DOHH2 (cell line): ENCODE measurements at regions not wholly inside any gene's neighbourhood (a gene's known extent, or its start where the extent isn't known, plus 50 kb on each side); places are given as distances from the start of the nearest gene placed in this dataset.

Experiments
- H3F3A ChIP-seq: fragments of 200-600 bp; sonication (generic), shearing (Covaris generic); 2 replicates; pipeline ENCODE4 v1.6.0; 2016; ENCODE audit warnings: antibody characterized with exemption, mild to moderate bottlenecking; ENCODE audit not compliant: control insufficient read depth, insufficient read depth
- H3K27ac ChIP-seq: fragments of 200-600 bp; sonication (generic); 2 replicates; pipeline ENCODE4 v1.5.1; 2014; ENCODE audit warnings: low read depth, mild to moderate bottlenecking, low read length, moderate library complexity
- H3K27me3 ChIP-seq: fragments of 200-600 bp; sonication (generic); 2 replicates; pipeline ENCODE4 v1.6.1; 2014; ENCODE audit warnings: mild to moderate bottlenecking, low read length, mixed read lengths; ENCODE audit not compliant: control insufficient read depth
- H3K36me3 ChIP-seq: fragments of 200-600 bp; sonication (generic); 2 replicates; pipeline ENCODE4 v1.6.1; 2014; ENCODE audit warnings: mild to moderate bottlenecking, low read length, moderate library complexity, mixed read lengths; ENCODE audit not compliant: control insufficient read depth
- H3K4me1 ChIP-seq: fragments of 200-600 bp; sonication (generic); 2 replicates; pipeline ENCODE4 v1.6.1; 2014; ENCODE audit warnings: mild to moderate bottlenecking, low read length, mixed read lengths; ENCODE audit not compliant: control insufficient read depth
- H3K4me2 ChIP-seq: fragments of 200-600 bp; sonication (generic); 2 replicates; pipeline ENCODE4 v1.6.0; 2014; ENCODE audit warnings: mild to moderate bottlenecking, low read length, moderate library complexity
- H3K4me3 ChIP-seq: fragments of 200-600 bp; sonication (generic); 2 replicates; pipeline ENCODE4 v1.5.1; 2014; ENCODE audit warnings: mild to moderate bottlenecking, low read length, mixed read lengths
- H3K79me2 ChIP-seq: fragments of 200-600 bp; sonication (generic); 2 replicates; pipeline ENCODE4 v1.6.1; 2014; ENCODE audit warnings: mild to moderate bottlenecking, low read length, mixed read lengths; ENCODE audit not compliant: control insufficient read depth
- H3K9me2 ChIP-seq: fragments of 200-600 bp; sonication (generic); replicated peaks from 2 replicates; pipeline ENCODE4 v1.6.1; 2014; ENCODE audit warnings: mild to moderate bottlenecking, low read length, mixed read lengths; ENCODE audit not compliant: control insufficient read depth
- H3K9me3 ChIP-seq: fragments of 200-600 bp; sonication (generic); 2 replicates; pipeline ENCODE4 v1.6.1; 2014; ENCODE audit warnings: antibody characterized with exemption, low read length, mixed read lengths; ENCODE audit not compliant: control insufficient read depth, insufficient read depth
- H4K20me1 ChIP-seq: fragments of 200-600 bp; sonication (generic); 2 replicates; pipeline ENCODE4 v1.6.0; 2014; ENCODE audit warnings: low read depth, mild to moderate bottlenecking, antibody characterized with exemption, low read length, moderate library complexity; ENCODE audit not compliant: control insufficient read depth, insufficient read depth
- CTCF ChIP-seq: fragments of 200-600 bp; sonication (generic); IDR thresholded peaks from one replicate; pipeline ENCODE4 v1.5.1; 2014; ENCODE audit warnings: antibody characterized with exemption, mild to moderate bottlenecking, low read depth, low read length; ENCODE audit not compliant: poor library complexity, severe bottlenecking
- EZH2phosphoT487 ChIP-seq: fragments of 200-600 bp; sonication (generic); IDR thresholded peaks from 2 replicates; pipeline ENCODE4 v1.6.1; 2017; ENCODE audit warnings: borderline replicate concordance, mild to moderate bottlenecking, antibody characterized with exemption, low read length, moderate library complexity, mixed read lengths

- H4K20me1 ChIP-seq = no peaks in the 10 kb centered on the region
- H3K27me3 ChIP-seq = no peaks in the 10 kb centered on the region
- H3K27ac ChIP-seq = no peak overlapping the region
- no peaks in the 10 kb centered on the region for H3K79me2 ChIP-seq
- H3K9me2 ChIP-seq = no peaks in the 10 kb centered on the region
- no peaks in the 10 kb centered on the region for H3K9me3 ChIP-seq
- H3F3A ChIP-seq = no peaks in the 10 kb centered on the region
- H3K4me1 ChIP-seq = no peaks in the 10 kb centered on the region
- H3K36me3 ChIP-seq = no peaks in the 10 kb centered on the region
- no peak for TF ChIP-seq EZH2phosphoT487
- TF ChIP-seq CTCF = no peak
- no peak overlapping the region for H3K4me3 ChIP-seq
- no peak overlapping the region for H3K4me2 ChIP-seq
Measured at GRCh38 chr1:208533746-208534598, 289.8 kb upstream of the PLXNA2 start.

GRCh38 chr1:208534599-208534897, 290.4 kb upstream of the PLXNA2 start:
- Histone ChIP-seq H3K4me2 (no peak overlapping the region), H3K36me3 (no peaks in the 10 kb centered on the region), H3K27me3 (no peaks in the 10 kb centered on the region), H3K4me1 (no peaks in the 10 kb centered on the region), H3K27ac (no peak overlapping the region), H3K4me3 (no peak overlapping the region), H3K79me2 (no peaks in the 10 kb centered on the region), H4K20me1 (no peaks in the 10 kb centered on the region), H3K9me3 (no peaks in the 10 kb centered on the region), H3F3A (no peaks in the 10 kb centered on the region), H3K9me2 (no peaks in the 10 kb centered on the region)
- TF ChIP-seq EZH2phosphoT487 (no peak), CTCF (no peak)

GRCh38 chr1:208534979-208535378, 290.8 kb upstream of the PLXNA2 start:
- Histone ChIP-seq H3K4me2 (no peak overlapping the region), H3K9me3 (no peaks in the 10 kb centered on the region), H3F3A (no peaks in the 10 kb centered on the region), H3K27me3 (no peaks in the 10 kb centered on the region), H4K20me1 (no peaks in the 10 kb centered on the region), H3K4me1 (no peaks in the 10 kb centered on the region), H3K27ac (no peak overlapping the region), H3K4me3 (no peak overlapping the region), H3K9me2 (no peaks in the 10 kb centered on the region), H3K79me2 (no peaks in the 10 kb centered on the region), H3K36me3 (no peaks in the 10 kb centered on the region)
- no peak for TF ChIP-seq EZH2phosphoT487
- no peak for TF ChIP-seq CTCF
